H9 (cell line): ENCODE measurements at regions not wholly inside any gene's neighbourhood (a gene's known extent, or its start where the extent isn't known, plus 50 kb on each side); places are given as distances from the start of the nearest gene placed in this dataset.

Experiments used
- DNase-seq: peaks from one replicate; pipeline ENCODE4 v3.0.0-alpha.2; 2017
- H2AFZ ChIP-seq: one replicate; pipeline ENCODE4 v1.6.1; 2013; ENCODE audit warnings: mild to moderate bottlenecking, low read length, control low read depth, moderate library complexity
- H2AK5ac ChIP-seq: 2 replicates; pipeline ENCODE4 v1.6.1; 2013; ENCODE audit warnings: low read length, control low read depth, mixed read lengths; ENCODE audit not compliant: insufficient read length
- H2BK120ac ChIP-seq: one replicate; pipeline ENCODE4 v1.6.1; 2013; ENCODE audit warnings: low read depth, mild to moderate bottlenecking, low read length, control low read depth, inconsistent platforms; ENCODE audit not compliant: poor library complexity, severe bottlenecking
- H2BK12ac ChIP-seq: 2 replicates; pipeline ENCODE4 v1.6.1; 2013; ENCODE audit warnings: low read length, control low read depth, mixed read lengths, low read depth; ENCODE audit not compliant: insufficient read length
- H2BK15ac ChIP-seq: 2 replicates; pipeline ENCODE4 v1.6.1; 2013; ENCODE audit warnings: low read depth, low read length, control low read depth
- H2BK20ac ChIP-seq: one replicate; pipeline ENCODE4 v1.6.1; 2013; ENCODE audit warnings: low read depth, mild to moderate bottlenecking, low read length, control low read depth, inconsistent platforms; ENCODE audit not compliant: poor library complexity, severe bottlenecking
- H2BK5ac ChIP-seq: 2 replicates; pipeline ENCODE4 v1.6.1; 2013; ENCODE audit warnings: low read length, control low read depth, mixed read lengths; ENCODE audit not compliant: insufficient read length
- H3K14ac ChIP-seq: 2 replicates; pipeline ENCODE4 v1.6.1; 2013; ENCODE audit warnings: low read length, control low read depth; ENCODE audit not compliant: insufficient read depth
- H3K18ac ChIP-seq: 2 replicates; pipeline ENCODE4 v1.6.1; 2013; ENCODE audit warnings: low read depth, mild to moderate bottlenecking, mixed read lengths, low read length, control low read depth; ENCODE audit not compliant: insufficient read length
- H3K23ac ChIP-seq: 2 replicates; pipeline ENCODE4 v1.6.1; 2013; ENCODE audit warnings: low read length, control low read depth, mixed read lengths, low read depth; ENCODE audit not compliant: insufficient read length
- H3K23me2 ChIP-seq: 2 replicates; pipeline ENCODE4 v1.6.1; 2013; ENCODE audit warnings: low read depth, mild to moderate bottlenecking, mixed read lengths, low read length, control low read depth; ENCODE audit not compliant: insufficient read length, poor library complexity, severe bottlenecking
- H3K27ac ChIP-seq: 2 replicates; pipeline ENCODE4 v1.5.1; 2013; ENCODE audit warnings: low read length, control low read depth, mixed read lengths, low read depth; ENCODE audit not compliant: insufficient read length
- H3K27me3 ChIP-seq: 2 replicates; pipeline ENCODE4 v1.6.1; 2013; ENCODE audit warnings: low read length, control low read depth, inconsistent platforms; ENCODE audit not compliant: insufficient read depth
- H3K4ac ChIP-seq: 2 replicates; pipeline ENCODE4 v1.6.1; 2013; ENCODE audit warnings: low read depth, mild to moderate bottlenecking, control low read depth, inconsistent platforms, low read length, moderate library complexity
- H3K4me1 ChIP-seq: 2 replicates; pipeline ENCODE4 v1.6.1; 2013; ENCODE audit warnings: low read length, control low read depth, inconsistent platforms; ENCODE audit not compliant: insufficient read depth
- H3K4me2 ChIP-seq: 2 replicates; pipeline ENCODE4 v1.6.1; 2013; ENCODE audit warnings: low read length, control low read depth, mixed read lengths; ENCODE audit not compliant: insufficient read length, insufficient read depth
- H3K56ac ChIP-seq: 2 replicates; pipeline ENCODE4 v1.6.1; 2013; ENCODE audit warnings: low read depth, mild to moderate bottlenecking, mixed read lengths, low read length, control low read depth; ENCODE audit not compliant: insufficient read length
- H3K79me1 ChIP-seq: 2 replicates; pipeline ENCODE4 v1.6.1; 2013; ENCODE audit warnings: low read depth, mild to moderate bottlenecking, moderate library complexity, low read length, control low read depth, inconsistent platforms; ENCODE audit not compliant: insufficient read depth, poor library complexity, severe bottlenecking
- H3K79me2 ChIP-seq: 2 replicates; pipeline ENCODE4 v1.6.1; 2013; ENCODE audit warnings: low read length, control low read depth, inconsistent platforms; ENCODE audit not compliant: insufficient read depth
- H3K9ac ChIP-seq: 2 replicates; pipeline ENCODE4 v1.6.1; 2013; ENCODE audit warnings: low read length, control low read depth, mixed read lengths; ENCODE audit not compliant: insufficient read length; ENCODE audit errors: extremely low read depth
- H3K9me3 ChIP-seq: one replicate; pipeline ENCODE4 v1.6.1; 2013; ENCODE audit warnings: low read depth, low read length, inconsistent platforms; ENCODE audit not compliant: control insufficient read depth
- H3T11ph ChIP-seq: one replicate; pipeline ENCODE4 v1.6.1; 2013; ENCODE audit warnings: mild to moderate bottlenecking, low read length, control low read depth, inconsistent platforms
- H4K20me1 ChIP-seq: one replicate; pipeline ENCODE4 v1.6.1; 2013; ENCODE audit not compliant: control insufficient read depth, insufficient read length, insufficient read depth
- H4K5ac ChIP-seq: 2 replicates; pipeline ENCODE4 v1.6.1; 2013; ENCODE audit warnings: low read depth, mild to moderate bottlenecking, mixed read lengths, low read length, control low read depth; ENCODE audit not compliant: insufficient read length
- H4K8ac ChIP-seq: replicated peaks from 2 replicates; pipeline ENCODE4 v1.6.1; 2013; ENCODE audit warnings: low read length, control low read depth, mixed read lengths, low read depth; ENCODE audit not compliant: insufficient read length
- H4K91ac ChIP-seq: 2 replicates; pipeline ENCODE4 v1.6.1; 2013; ENCODE audit warnings: low read depth, mild to moderate bottlenecking, moderate library complexity, mixed read lengths, low read length, control low read depth; ENCODE audit not compliant: insufficient read length
- H3K27ac Mint-ChIP-seq, 3 experiments: 2 replicates in 2 of 3; 3 replicates in 1 of 3; pipeline ENCODE4 v1.8.0; 2020 to 2021; ENCODE audit warnings: mixed read lengths in 3 of 3, mild to moderate bottlenecking in 1 of 3, moderate library complexity in 1 of 3
- H3K27me3 Mint-ChIP-seq: 2 replicates; pipeline ENCODE4 v1.8.0; 2021; ENCODE audit warnings: low read depth, mild to moderate bottlenecking, moderate library complexity, mixed read lengths
- H3K36me3 Mint-ChIP-seq, 3 experiments: 2 replicates in 2 of 3; 3 replicates in 1 of 3; pipeline ENCODE4 v1.8.0; 2020 to 2021; ENCODE audit warnings: low read depth in 3 of 3, mixed read lengths in 3 of 3; ENCODE audit not compliant: insufficient read depth in 1 of 3
- H3K4me1 Mint-ChIP-seq, 2 experiments: 2 replicates each; pipeline ENCODE4 v1.8.0; 2020; ENCODE audit warnings: mixed read lengths in 2 of 2
- H3K4me3 Mint-ChIP-seq, 2 experiments: 2 replicates in 1 of 2; 3 replicates in 1 of 2; pipeline ENCODE4 v1.8.0; 2020 to 2021; ENCODE audit warnings: mild to moderate bottlenecking in 2 of 2, mixed read lengths in 2 of 2, moderate library complexity in 1 of 2
- H3K9me3 Mint-ChIP-seq, 2 experiments: 2 replicates in 1 of 2; 3 replicates in 1 of 2; pipeline ENCODE4 v1.8.0; 2020; ENCODE audit warnings: mild to moderate bottlenecking in 2 of 2, mixed read lengths in 2 of 2, moderate library complexity in 1 of 2
- WGBS: extraction: QIAGEN DNeasy Blood & Tissue Kit; methylation state at CpG from one replicate; pipeline ENCODE4 v1.1.7; 2013; ENCODE audit warnings: missing lambda C conversion rate, low lambda C conversion rate, mixed read lengths; ENCODE audit not compliant: insufficient read length; ENCODE audit errors: extremely low coverage; 5-methylcytosine and 5-hydroxymethylcytosine counted together
- TF ChIP-seq, protein P1 (sequence below): fragments of 200-600 bp; sonication (generic); conservative IDR thresholded peaks from 3 replicates; pipeline ENCODE4 v1.8.0; 2021; ENCODE audit warnings: antibody characterized with exemption, mild to moderate bottlenecking

- no peak overlapping the region for H4K91ac ChIP-seq
- no peak overlapping the region for H3K4ac ChIP-seq
- H3K56ac ChIP-seq = no peak overlapping the region
- H3K9me3 Mint-ChIP-seq = no peaks in the 10 kb centered on the region
- H3K9ac ChIP-seq = no peak overlapping the region
- H3K36me3 Mint-ChIP-seq = no peaks in the 10 kb centered on the region
- no peak overlapping the region for H2BK15ac ChIP-seq
- H3K27me3 ChIP-seq = no peaks in the 10 kb centered on the region
- no peak overlapping the region for H3K4me2 ChIP-seq
- no peak overlapping the region for H3K27ac Mint-ChIP-seq
- H2BK20ac ChIP-seq = no peak overlapping the region
- H4K5ac ChIP-seq = no peak overlapping the region
- no peak overlapping the region for H2BK5ac ChIP-seq
- WGBS = no CpG with 5 or more reads among the region's 2 CpGs
- no peak overlapping the region for H3K27ac ChIP-seq
- no peaks in the 10 kb centered on the region for H3K4me1 ChIP-seq
- no peaks in the 10 kb centered on the region for H3K27me3 Mint-ChIP-seq
- H3K23ac ChIP-seq = no peak overlapping the region
- no peak overlapping the region for H3T11ph ChIP-seq
- no peak overlapping the region for H2AK5ac ChIP-seq
- H3K23me2 ChIP-seq = no peaks in the 10 kb centered on the region
- no peaks in the 10 kb centered on the region for H3K79me1 ChIP-seq
- no peak overlapping the region for H2AFZ ChIP-seq
- H3K79me2 ChIP-seq = no peaks in the 10 kb centered on the region
- no peaks in the 10 kb centered on the region for H4K20me1 ChIP-seq
- DNase-seq = no peak
- no peak overlapping the region for H3K14ac ChIP-seq
- TF ChIP-seq, protein P1, sequence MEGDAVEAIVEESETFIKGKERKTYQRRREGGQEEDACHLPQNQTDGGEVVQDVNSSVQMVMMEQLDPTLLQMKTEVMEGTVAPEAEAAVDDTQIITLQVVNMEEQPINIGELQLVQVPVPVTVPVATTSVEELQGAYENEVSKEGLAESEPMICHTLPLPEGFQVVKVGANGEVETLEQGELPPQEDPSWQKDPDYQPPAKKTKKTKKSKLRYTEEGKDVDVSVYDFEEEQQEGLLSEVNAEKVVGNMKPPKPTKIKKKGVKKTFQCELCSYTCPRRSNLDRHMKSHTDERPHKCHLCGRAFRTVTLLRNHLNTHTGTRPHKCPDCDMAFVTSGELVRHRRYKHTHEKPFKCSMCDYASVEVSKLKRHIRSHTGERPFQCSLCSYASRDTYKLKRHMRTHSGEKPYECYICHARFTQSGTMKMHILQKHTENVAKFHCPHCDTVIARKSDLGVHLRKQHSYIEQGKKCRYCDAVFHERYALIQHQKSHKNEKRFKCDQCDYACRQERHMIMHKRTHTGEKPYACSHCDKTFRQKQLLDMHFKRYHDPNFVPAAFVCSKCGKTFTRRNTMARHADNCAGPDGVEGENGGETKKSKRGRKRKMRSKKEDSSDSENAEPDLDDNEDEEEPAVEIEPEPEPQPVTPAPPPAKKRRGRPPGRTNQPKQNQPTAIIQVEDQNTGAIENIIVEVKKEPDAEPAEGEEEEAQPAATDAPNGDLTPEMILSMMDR = no peak
- H3K4me1 Mint-ChIP-seq = peaks cover 9% of the 10 kb centered on the region in 2 experiments
- H2BK120ac ChIP-seq = no peak overlapping the region
- H4K8ac ChIP-seq = no peak overlapping the region
- no peak overlapping the region for H3K18ac ChIP-seq
- H3K9me3 ChIP-seq = no peaks in the 10 kb centered on the region
- no peak overlapping the region for H2BK12ac ChIP-seq
- H3K4me3 Mint-ChIP-seq = no peak overlapping the region
Measured at GRCh38 chr15:87478687-87479072, 777.9 kb downstream of the NTRK3 start.
